IMR-90 (cell line): ENCODE measurements at regions not wholly inside any gene's neighbourhood (a gene's known extent, or its start where the extent isn't known, plus 50 kb on each side); places are given as distances from the start of the nearest gene placed in this dataset.

Source experiments
- ATAC-seq: fragments of 200-7000 bp; cut with Tn5 transposase; 2 replicates; pipeline ENCODE4 v1.9.1; 2020; ENCODE audit warnings: low read depth, mild to moderate bottlenecking, moderate library complexity
- BruUV-seq: library from RNA; stranded (reverse); fragments of 400-500 nt; replicated peaks from 2 replicates; lab custom pipeline; 2021; lab: Mats Ljungman, UMichigan
- CTCF ChIA-PET: fragments of 300-600 bp; formaldehyde crosslinking; extraction: SDS; loops from one replicate; lab custom pipeline; 2021; ENCODE audit warnings: antibody characterized with exemption; lab: Yijun Ruan, JAX
- POLR2A ChIA-PET: fragments of 300-600 bp; sonication (Branson Sonifier 250); formaldehyde crosslinking; loops from one replicate; lab custom pipeline; 2022; ENCODE audit warnings: antibody characterized with exemption; ENCODE audit not compliant: unreplicated experiment; lab: Charles Lee
- DNase-seq: peaks from one replicate; pipeline ENCODE4 v3.0.0; 2013
- H2AFZ ChIP-seq: replicated peaks from 2 replicates; pipeline ENCODE3; 2013; ENCODE audit warnings: low read length, mild to moderate bottlenecking; ENCODE audit not compliant: poor library complexity
- H2AK5ac ChIP-seq: 2 replicates; pipeline ENCODE4 v1.6.1; 2013; ENCODE audit warnings: low read depth, low read length, inconsistent platforms
- H2AK9ac ChIP-seq: replicated peaks from 2 replicates; pipeline ENCODE3; 2013; ENCODE audit warnings: mild to moderate bottlenecking, low read depth, low read length, moderate library complexity; ENCODE audit not compliant: poor library complexity
- H2BK120ac ChIP-seq: 2 replicates; pipeline ENCODE4 v1.6.1; 2013; ENCODE audit warnings: low read depth, low read length, inconsistent platforms
- H2BK15ac ChIP-seq: 3 replicates; pipeline ENCODE4 v1.6.1; 2013; ENCODE audit warnings: low read depth, low read length, inconsistent platforms
- H2BK20ac ChIP-seq: 2 replicates; pipeline ENCODE4 v1.6.1; 2013; ENCODE audit warnings: low read depth, mild to moderate bottlenecking, inconsistent platforms, low read length, moderate library complexity
- H2BK5ac ChIP-seq: 2 replicates; pipeline ENCODE4 v1.6.1; 2013; ENCODE audit warnings: mild to moderate bottlenecking, low read depth, low read length, inconsistent platforms; ENCODE audit not compliant: poor library complexity, severe bottlenecking
- H3K14ac ChIP-seq: replicated peaks from 2 replicates; pipeline ENCODE4 v1.6.1; 2013; ENCODE audit warnings: low read depth, low read length, inconsistent platforms
- H3K18ac ChIP-seq: 2 replicates; pipeline ENCODE4 v1.6.1; 2013; ENCODE audit warnings: low read depth, low read length, control low read depth
- H3K23ac ChIP-seq: 2 replicates; pipeline ENCODE4 v1.6.1; 2013; ENCODE audit warnings: low read depth, low read length, inconsistent platforms
- H3K27ac ChIP-seq: 2 replicates; pipeline ENCODE4 v1.5.1; 2013; ENCODE audit warnings: mild to moderate bottlenecking, control low read depth, low read length; ENCODE audit not compliant: insufficient read depth
- H3K27me3 ChIP-seq: 2 replicates; pipeline ENCODE4 v1.6.1; 2013; ENCODE audit warnings: low read length; ENCODE audit not compliant: control insufficient read depth, insufficient read depth
- H3K36me3 ChIP-seq: 2 replicates; pipeline ENCODE4 v1.6.1; 2013; ENCODE audit warnings: low read length, mixed read lengths; ENCODE audit not compliant: control insufficient read depth, insufficient read depth
- H3K4ac ChIP-seq: 2 replicates; pipeline ENCODE4 v1.6.1; 2013; ENCODE audit warnings: low read depth, low read length, inconsistent platforms
- H3K4me1 ChIP-seq: 2 replicates; pipeline ENCODE4 v1.6.1; 2013; ENCODE audit warnings: low read length, mixed read lengths; ENCODE audit not compliant: control insufficient read depth, insufficient read depth
- H3K4me2 ChIP-seq: 2 replicates; pipeline ENCODE4 v1.6.1; 2013; ENCODE audit warnings: low read depth, mild to moderate bottlenecking, control low read depth, low read length, moderate library complexity
- H3K4me3 ChIP-seq: 2 replicates; pipeline ENCODE4 v1.5.1; 2013; ENCODE audit warnings: low read depth, mild to moderate bottlenecking, control low read depth, low read length, moderate library complexity; ENCODE audit not compliant: insufficient read depth
- H3K56ac ChIP-seq: 2 replicates; pipeline ENCODE4 v1.6.1; 2013; ENCODE audit warnings: low read length, inconsistent platforms; ENCODE audit not compliant: insufficient read depth; ENCODE audit errors: extremely low read depth
- H3K79me1 ChIP-seq, 2 experiments: 2 replicates each; pipeline ENCODE4 v1.6.1; 2013; ENCODE audit warnings: low read length in 2 of 2, inconsistent platforms in 1 of 2, low read depth in 1 of 2
- H3K9ac ChIP-seq: 2 replicates; pipeline ENCODE4 v1.6.1; 2013; ENCODE audit warnings: low read depth, low read length, control low read depth
- H3K9me1 ChIP-seq: 2 replicates; pipeline ENCODE4 v1.6.1; 2013; ENCODE audit warnings: low read length, inconsistent platforms; ENCODE audit not compliant: insufficient read depth
- H3K9me3 ChIP-seq: 2 replicates; pipeline ENCODE4 v1.6.1; 2013; ENCODE audit warnings: low read length; ENCODE audit not compliant: control insufficient read depth, insufficient read depth
- H4K20me1 ChIP-seq: 2 replicates; pipeline ENCODE4 v1.6.1; 2013; ENCODE audit warnings: low read length, inconsistent platforms; ENCODE audit not compliant: insufficient read depth
- H4K5ac ChIP-seq: 2 replicates; pipeline ENCODE4 v1.6.1; 2013; ENCODE audit warnings: mild to moderate bottlenecking, low read depth, low read length, control low read depth
- H4K8ac ChIP-seq, 2 experiments: 2 replicates each; pipeline ENCODE4 v1.6.1; 2013; ENCODE audit warnings: low read depth in 2 of 2, low read length in 2 of 2, control low read depth in 1 of 2, inconsistent platforms in 1 of 2
- H4K91ac ChIP-seq: 2 replicates; pipeline ENCODE4 v1.6.1; 2013; ENCODE audit warnings: low read depth, low read length, inconsistent platforms; ENCODE audit not compliant: insufficient read depth
- BHLHE40 ChIP-seq: fragments of 150-350 bp; IDR thresholded peaks from 2 replicates; pipeline ENCODE4 v1.6.1; 2016; ENCODE audit warnings: mild to moderate bottlenecking, low read depth, low read length
- CEBPB ChIP-seq: IDR thresholded peaks from 2 replicates; pipeline ENCODE4 v1.6.1; 2012; ENCODE audit warnings: low read depth, low read length, improper control_type of control experiment
- CHD1 ChIP-seq: IDR thresholded peaks from 2 replicates; pipeline ENCODE4 v1.6.1; 2012; ENCODE audit warnings: low read depth, low read length, improper control_type of control experiment
- CTCF ChIP-seq: conservative IDR thresholded peaks from 2 replicates; pipeline ENCODE4 v1.5.1; 2012; ENCODE audit warnings: mild to moderate bottlenecking, low read depth, low read length, improper control_type of control experiment
- ELK1 ChIP-seq: fragments of 150-350 bp; IDR thresholded peaks from 2 replicates; pipeline ENCODE4 v1.6.1; 2016; ENCODE audit warnings: low read depth, mild to moderate bottlenecking, low read length, moderate library complexity, borderline replicate concordance
- FOS ChIP-seq: fragments of 150-350 bp; IDR thresholded peaks from 2 replicates; pipeline ENCODE4 v1.6.1; 2016; ENCODE audit warnings: low read depth, low read length
- MAFK ChIP-seq: IDR thresholded peaks from 2 replicates; pipeline ENCODE4 v1.6.1; 2012; ENCODE audit warnings: low read depth, low read length, improper control_type of control experiment
- MAZ ChIP-seq: IDR thresholded peaks from 2 replicates; pipeline ENCODE4 v1.6.1; 2012; ENCODE audit warnings: low read depth, mild to moderate bottlenecking, low read length, improper control_type of control experiment, moderate library complexity, borderline replicate concordance
- MXI1 ChIP-seq: IDR thresholded peaks from 2 replicates; pipeline ENCODE4 v1.6.1; 2012; ENCODE audit warnings: low read depth, mild to moderate bottlenecking, low read length, moderate library complexity, borderline replicate concordance
- NFE2L2 ChIP-seq: fragments of 150-350 bp; IDR thresholded peaks from 2 replicates; pipeline ENCODE4 v1.6.1; 2016; ENCODE audit warnings: low read depth, mild to moderate bottlenecking, low read length
- POLR2A ChIP-seq: IDR thresholded peaks from 2 replicates; pipeline ENCODE4 v1.6.1; 2012; ENCODE audit warnings: mild to moderate bottlenecking, low read depth, low read length
- RAD21 ChIP-seq: IDR thresholded peaks from 2 replicates; pipeline ENCODE4 v1.6.1; 2012; ENCODE audit warnings: low read length, improper control_type of control experiment
- RCOR1 ChIP-seq: IDR thresholded peaks from 2 replicates; pipeline ENCODE4 v1.6.1; 2012; ENCODE audit warnings: mild to moderate bottlenecking, low read length, improper control_type of control experiment; ENCODE audit not compliant: insufficient replicate concordance
- RFX5 ChIP-seq: IDR thresholded peaks from 2 replicates; pipeline ENCODE4 v1.8.0; 2012; ENCODE audit warnings: low read depth, mild to moderate bottlenecking, low read length, moderate library complexity
- SMC3 ChIP-seq: fragments of 150-350 bp; IDR thresholded peaks from 2 replicates; pipeline ENCODE4 v1.6.1; 2016; ENCODE audit warnings: low read depth, mild to moderate bottlenecking, antibody characterized with exemption, low read length, moderate library complexity
- USF2 ChIP-seq: fragments of 150-350 bp; IDR thresholded peaks from 2 replicates; pipeline ENCODE4 v1.6.1; 2017; ENCODE audit warnings: mild to moderate bottlenecking, antibody characterized with exemption, low read length, low read depth
- dilution Hi-C: fragments of 300-500 bp; cut with HindIII; formaldehyde crosslinking; loops from one replicate; pipeline ENCODE4 v1.14.3; 2018; ENCODE audit warnings: low sequenced_read_pairs; ENCODE audit not compliant: unreplicated experiment
- in situ Hi-C: fragments of 300-500 bp; cut with MboI; formaldehyde crosslinking; loops from 3 replicates; pipeline ENCODE4 v1.14.3; 2019; ENCODE audit warnings: low sequenced_read_pairs, inconsistent platforms, mixed read lengths
- intact Hi-C: fragments of 100-400 bp; cut with micrococcal nuclease; formaldehyde crosslinking; loops from 2 replicates; pipeline ENCODE4 v1.10.0; 2022

- Histone ChIP-seq H2BK20ac (peak overlapping the region; percentile 62), H3K9me1 (no peaks in the 10 kb centered on the region), H4K91ac (peak overlapping the region; percentile 36; the same call in 1 of the 2 replicates), H3K9ac (no peak overlapping the region), H3K36me3 (no peaks in the 10 kb centered on the region), H3K4me3 (no peak overlapping the region), H3K56ac (no peak overlapping the region), H3K14ac (peak overlapping the region; percentile 72), H2AK5ac (peak overlapping the region; percentile 54; the same call in 1 of the 2 replicates), H3K27me3 (no peaks in the 10 kb centered on the region), H3K9me3 (peaks cover 2% of the 10 kb centered on the region; the same call in 1 of the 2 replicates), H3K4me2 (no peak overlapping the region), H4K20me1 (no peaks in the 10 kb centered on the region), H3K79me1 (no peaks in the 10 kb centered on the region), H3K23ac (peak overlapping the region; percentile 78; the same call in 1 of the 2 replicates), H3K4ac (peak overlapping the region; percentile 56), H2AFZ (peak overlapping the region; percentile 73), H2BK5ac (no peak overlapping the region), H2AK9ac (peak overlapping the region; percentile 84), H4K5ac (no peak overlapping the region), H3K27ac (no peak overlapping the region), H3K18ac (no peak overlapping the region), H4K8ac (peak overlapping the region in 1 of 2 experiments; percentile 56; a peak in 1 of 4 replicates), H3K4me1 (peaks cover 2% of the 10 kb centered on the region), H2BK120ac (peak overlapping the region; percentile 40; the same call in 1 of the 2 replicates), H2BK15ac (no peak overlapping the region)
- in situ Hi-C loops, result no loop called here
- no TSS peak for BruUV-seq
- POLR2A ChIA-PET, result no interaction called here
- TF ChIP-seq POLR2A, result no peak
- no peak for TF ChIP-seq CHD1
- TF ChIP-seq MXI1, result no peak
- no peak for TF ChIP-seq CTCF
- no peak for TF ChIP-seq RAD21
- TF ChIP-seq ELK1, result no peak
- TF ChIP-seq FOS, result no peak
- no peak for TF ChIP-seq CEBPB
- no peak for TF ChIP-seq SMC3
- no peak for TF ChIP-seq MAZ
- no peak for TF ChIP-seq RCOR1
- no peak for TF ChIP-seq BHLHE40
- TF ChIP-seq USF2, result no peak
- TF ChIP-seq RFX5, result no peak
- no peak for TF ChIP-seq MAFK
- no peak for TF ChIP-seq NFE2L2
- CTCF ChIA-PET, result interaction anchor here (1.0 kb wide), 1 partner anchor 11 kb away, joined by 3 read pairs; no protein-coding TSS in a partner anchor
- dilution Hi-C loops, result no loop called here
- DNase-seq (peak; percentile 31), ATAC-seq (no peak)
- intact Hi-C loops, result no loop called here
These were observed 656.6 kb downstream of the ANKRD50 start for GRCh38 chr4:124055896-124056295.
